GM18520 (cell line): ENCODE measurements at regions not wholly inside any gene's neighbourhood (a gene's known extent, or its start where the extent isn't known, plus 50 kb on each side); places are given as distances from the start of the nearest gene placed in this dataset.

Experiments used
- ATAC-seq: cut with Tn5 transposase; IDR thresholded peaks from one replicate; pipeline ENCODE4 v1.9.1; 2021; ENCODE audit not compliant: unreplicated experiment

GRCh38 chr4:135239964-135240363, 1038.4 kb upstream of the PABPC4L start:
- ATAC-seq = no peak

GRCh38 chr4:135238940-135239339, 1037.4 kb upstream of the PABPC4L start:
- ATAC-seq = no peak

GRCh38 chr4:135236048-135236447, 1034.5 kb upstream of the PABPC4L start:
- ATAC-seq = no peak

- no peak for ATAC-seq
Observed at GRCh38 chr4:135227842-135228241, 1026.3 kb upstream of the PABPC4L start.

GRCh38 chr4:135225551-135225950, 1024.0 kb upstream of the PABPC4L start:
- no peak for ATAC-seq

GRCh38 chr4:135210341-135210740, 1008.8 kb upstream of the PABPC4L start:
- ATAC-seq = no peak

GRCh38 chr4:135207531-135207930, 1005.9 kb upstream of the PABPC4L start:
- ATAC-seq = no peak

- no peak for ATAC-seq
Observed at GRCh38 chr4:135204311-135204710, 1002.7 kb upstream of the PABPC4L start.

GRCh38 chr4:135201081-135201480, 999.5 kb upstream of the PABPC4L start:
- no peak for ATAC-seq

- no peak for ATAC-seq
Observed at GRCh38 chr4:135197641-135198040, 996.1 kb upstream of the PABPC4L start.

- no peak for ATAC-seq
Observed at GRCh38 chr4:135194477-135194876, 992.9 kb upstream of the PABPC4L start.

- no peak for ATAC-seq
Observed at GRCh38 chr4:135192751-135193535, 991.4 kb upstream of the PABPC4L start.

GRCh38 chr4:135191596-135191995, 990.0 kb upstream of the PABPC4L start:
- no peak for ATAC-seq

- ATAC-seq = no peak
Observed at GRCh38 chr4:135186002-135186401, 984.4 kb upstream of the PABPC4L start.

- ATAC-seq = no peak
Observed at GRCh38 chr4:135185256-135185655, 983.7 kb upstream of the PABPC4L start.

- ATAC-seq = no peak
Observed at GRCh38 chr4:135184715-135185114, 983.1 kb upstream of the PABPC4L start.

- ATAC-seq = no peak
Observed at GRCh38 chr4:135177321-135177720, 975.7 kb upstream of the PABPC4L start.

GRCh38 chr4:135166661-135167060, 965.1 kb upstream of the PABPC4L start:
- ATAC-seq = no peak

- ATAC-seq = no peak
Observed at GRCh38 chr4:135164601-135165000, 963.0 kb upstream of the PABPC4L start.

- no peak for ATAC-seq
Observed at GRCh38 chr4:135144498-135144897, 942.9 kb upstream of the PABPC4L start.

GRCh38 chr4:135124196-135124595, 922.6 kb upstream of the PABPC4L start:
- no peak for ATAC-seq

- no peak for ATAC-seq
Observed at GRCh38 chr4:135123632-135124031, 922.0 kb upstream of the PABPC4L start.

GRCh38 chr4:135122457-135122856, 920.9 kb upstream of the PABPC4L start:
- no peak for ATAC-seq
